Activated CD4-positive, alpha-beta T cell treated with anti-CD3 and anti-CD28 coated beads, Interleukin-2, amount 50 U/mL, for 16 hours (primary cell): ENCODE measurements at regions not wholly inside any gene's neighbourhood (a gene's known extent, or its start where the extent isn't known, plus 50 kb on each side); places are given as distances from the start of the nearest gene placed in this dataset.

Source experiments
- DNase-seq: peaks from one replicate; pipeline ENCODE4 v3.0.0-alpha.2; 2020

DNA sequence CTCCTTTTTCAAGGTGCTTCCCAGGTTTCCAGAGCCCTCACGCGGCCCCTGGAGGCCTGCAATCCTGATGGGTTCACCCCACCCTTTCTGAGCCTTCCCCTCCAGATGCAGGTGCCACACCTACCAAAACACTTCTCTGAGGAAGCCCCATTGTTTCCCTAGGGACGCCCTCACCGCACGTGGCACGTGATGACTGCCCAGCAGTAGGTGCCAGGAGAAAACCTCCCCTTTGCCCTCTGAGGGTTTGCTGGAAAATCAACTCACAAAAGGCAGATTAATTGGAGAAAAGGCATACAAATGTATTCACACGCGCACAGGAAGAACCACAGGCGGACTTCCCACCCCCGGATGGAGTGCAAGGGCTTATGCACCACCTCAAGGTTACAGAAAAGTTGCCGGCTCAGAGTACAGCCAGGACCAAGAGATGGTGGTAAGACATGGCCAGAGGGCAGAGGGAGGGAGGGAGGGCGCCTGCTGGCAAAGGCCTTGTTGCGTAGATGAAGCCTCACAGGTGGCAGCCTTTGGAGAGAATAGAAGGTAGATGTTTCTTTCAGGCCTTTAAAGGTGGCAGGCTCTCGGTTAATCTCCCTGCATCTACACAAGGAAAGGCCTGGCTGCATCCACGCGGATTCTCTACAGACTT is 269.4 kb upstream of the RAB6C start:
- DNase-seq, result no peak

DNA sequence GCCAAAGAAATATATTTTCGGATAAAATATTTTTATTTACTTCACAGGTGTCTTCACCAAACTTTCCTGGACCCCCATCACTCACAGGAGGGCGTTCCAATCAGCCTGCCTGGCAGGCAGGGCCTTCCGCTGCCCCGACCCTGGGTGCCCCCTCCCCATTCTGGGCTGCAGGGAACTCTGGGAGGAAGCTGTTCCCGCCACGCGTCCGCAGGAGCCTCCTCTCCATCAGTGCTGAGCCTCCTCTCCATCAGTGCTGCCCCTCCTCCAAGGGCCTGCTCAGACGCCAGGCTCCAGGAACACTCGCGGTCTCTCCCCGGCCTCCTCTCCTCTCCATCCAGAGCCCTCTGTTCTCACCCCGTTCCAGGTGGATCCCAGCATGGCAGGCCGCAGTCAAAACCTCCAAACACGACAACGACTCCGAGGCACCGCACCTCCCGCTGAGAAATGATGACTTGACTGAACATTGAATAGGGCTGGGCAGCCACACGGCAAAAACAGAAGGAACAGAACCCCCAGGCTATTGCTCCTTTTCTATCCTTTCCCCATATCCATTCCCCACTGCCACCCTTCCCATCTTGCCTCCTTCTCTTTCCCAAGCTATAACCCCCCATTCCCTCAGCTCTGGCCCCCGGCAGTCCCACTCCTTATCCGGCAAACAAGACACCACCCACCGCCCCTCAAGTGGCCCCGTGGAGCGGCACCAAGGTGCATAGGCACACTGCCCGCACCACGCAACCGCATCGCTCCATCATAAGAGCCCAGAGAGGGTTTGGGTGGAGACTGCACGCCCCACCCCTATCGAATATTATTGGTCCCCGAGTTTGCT is 268.6 kb upstream of the RAB6C start:
- no peak for DNase-seq

- no peak for DNase-seq
Measured at GRCh38 chr2:129711816-129712675, 267.4 kb upstream of the RAB6C start.

- no peak for DNase-seq
Measured at GRCh38 chr2:129712676-129712985, 266.8 kb upstream of the RAB6C start.

- DNase-seq, result no peak
Measured at GRCh38 chr2:129713337-129713736, 266.1 kb upstream of the RAB6C start.

DNA sequence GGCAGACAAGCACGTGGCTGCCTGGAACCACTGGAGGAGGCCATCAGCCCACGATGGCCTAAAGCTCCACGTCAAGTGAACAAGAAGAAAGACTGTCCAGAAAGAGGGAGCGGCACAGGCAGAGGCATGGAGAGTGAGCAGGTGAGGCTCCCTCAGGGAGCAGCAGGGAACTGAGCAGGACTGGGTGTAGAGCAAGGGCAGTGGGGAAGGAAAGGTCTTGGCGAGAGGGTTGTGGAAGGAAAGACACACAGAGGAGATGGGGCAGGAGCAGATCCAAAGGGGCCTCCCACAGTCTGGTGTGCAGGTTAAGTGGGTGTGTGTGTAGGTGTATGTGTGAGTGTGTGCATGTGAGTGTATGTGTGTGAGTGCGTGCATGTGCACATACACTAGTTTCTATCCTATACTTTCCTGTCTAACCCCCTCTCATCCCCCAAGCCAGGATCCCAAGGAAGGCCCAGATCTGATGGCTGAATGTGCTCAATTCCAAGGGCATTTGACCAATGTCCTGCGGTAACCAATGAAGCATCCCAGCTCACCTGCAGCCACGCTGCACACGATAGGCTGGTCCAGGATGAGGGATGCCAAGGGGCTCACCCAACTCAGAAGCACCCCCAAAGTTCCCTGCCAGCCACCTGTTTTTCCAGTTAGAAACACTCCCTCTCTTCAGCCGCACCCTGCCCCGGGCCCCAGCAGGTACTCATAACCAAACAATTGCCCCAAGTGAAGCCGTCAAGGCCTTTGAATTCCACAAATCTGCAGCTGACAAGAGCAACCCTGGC is 262.5 kb upstream of the RAB6C start:
- DNase-seq, result no peak

DNA sequence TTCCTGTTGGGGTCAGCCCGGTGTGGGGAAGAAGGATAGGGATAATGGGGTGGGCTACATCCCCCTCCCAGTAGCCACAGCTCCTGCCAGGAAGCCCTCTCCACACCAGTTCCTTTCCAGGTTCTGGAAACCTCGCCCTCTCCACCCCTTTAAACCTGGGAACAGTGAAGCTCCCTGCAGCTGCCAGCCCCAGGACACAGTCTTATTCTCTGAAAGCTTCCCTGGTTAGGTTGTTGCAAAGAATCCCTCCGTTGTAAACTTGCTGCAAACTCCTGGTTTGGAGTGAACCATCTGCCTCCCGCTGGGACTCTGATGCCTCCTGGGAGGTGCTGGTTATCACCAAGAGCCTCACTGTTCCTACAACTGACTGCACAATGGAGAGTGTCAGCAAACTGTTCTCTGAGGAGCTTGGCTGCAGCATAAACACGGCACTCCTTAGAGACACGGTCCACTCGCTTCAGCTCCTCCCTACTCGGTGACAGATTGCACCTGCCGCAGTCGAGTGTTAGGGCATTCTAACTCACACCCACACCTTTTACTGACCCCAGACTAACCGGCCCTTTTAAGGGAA is 261.8 kb upstream of the RAB6C start:
- no peak for DNase-seq

DNA sequence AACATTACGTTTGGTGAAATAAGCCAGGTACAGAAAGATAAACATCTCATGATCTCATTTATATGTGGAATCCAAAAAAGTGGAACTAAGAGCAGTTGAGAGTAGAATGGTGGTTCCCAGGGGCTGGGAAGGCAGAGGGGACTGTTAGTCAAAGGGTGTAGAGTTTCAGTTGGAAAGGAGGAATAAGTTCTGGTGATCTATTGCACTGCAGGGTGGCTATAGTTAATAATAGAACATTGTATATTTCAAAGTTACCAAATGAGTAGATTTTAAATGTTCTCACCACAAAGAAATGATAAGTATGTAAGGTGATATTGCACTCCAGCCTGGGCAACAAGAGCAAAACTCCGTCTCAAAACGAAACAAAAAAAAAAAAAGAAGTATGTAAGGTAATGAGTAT is 260.1 kb upstream of the RAB6C start:
- DNase-seq, result no peak

- DNase-seq, result no peak
Measured at GRCh38 chr2:129720360-129720759, 259.1 kb upstream of the RAB6C start.

DNA sequence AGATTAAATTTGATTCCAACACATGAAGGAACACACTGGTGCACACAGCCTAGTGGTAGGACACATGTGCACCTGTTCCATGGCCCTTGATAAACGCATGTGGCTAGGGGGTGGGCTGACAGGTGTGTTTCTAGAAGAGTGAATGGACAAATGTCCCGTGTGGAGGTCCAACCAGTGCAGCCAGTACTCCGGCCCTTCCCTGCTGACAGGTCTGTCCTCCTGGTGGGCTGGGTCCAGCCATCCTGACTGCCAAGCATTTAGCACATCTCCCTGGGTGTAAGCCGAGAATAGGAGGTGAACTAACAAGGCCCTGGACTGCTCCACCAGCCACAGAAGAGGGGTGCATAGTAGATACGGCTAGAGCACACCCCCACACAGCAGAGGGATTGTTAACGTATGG is 258.7 kb upstream of the RAB6C start:
- no peak for DNase-seq

- no peak for DNase-seq
Measured at GRCh38 chr2:129721236-129721635, 258.2 kb upstream of the RAB6C start.

DNA sequence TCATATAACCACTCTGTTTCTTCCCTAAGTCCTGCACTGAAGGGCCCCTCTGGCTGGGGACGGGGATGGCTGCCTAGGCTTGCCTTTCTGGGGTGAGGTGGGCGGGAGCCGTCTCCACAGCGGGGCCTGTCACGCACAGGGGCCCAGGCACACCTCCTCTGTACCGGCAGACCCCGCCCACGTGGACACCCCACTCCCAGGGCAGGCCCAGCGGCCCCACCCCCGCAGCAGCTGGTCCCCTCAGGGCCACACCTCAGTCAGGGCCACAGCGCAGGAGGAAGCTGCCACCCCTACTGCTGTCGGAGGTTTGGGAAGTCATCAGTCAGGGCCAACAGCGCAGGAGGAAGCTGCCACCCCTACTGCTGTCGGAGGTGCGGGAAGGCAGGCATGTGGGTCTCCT is 257.6 kb upstream of the RAB6C start:
- no peak for DNase-seq

DNA sequence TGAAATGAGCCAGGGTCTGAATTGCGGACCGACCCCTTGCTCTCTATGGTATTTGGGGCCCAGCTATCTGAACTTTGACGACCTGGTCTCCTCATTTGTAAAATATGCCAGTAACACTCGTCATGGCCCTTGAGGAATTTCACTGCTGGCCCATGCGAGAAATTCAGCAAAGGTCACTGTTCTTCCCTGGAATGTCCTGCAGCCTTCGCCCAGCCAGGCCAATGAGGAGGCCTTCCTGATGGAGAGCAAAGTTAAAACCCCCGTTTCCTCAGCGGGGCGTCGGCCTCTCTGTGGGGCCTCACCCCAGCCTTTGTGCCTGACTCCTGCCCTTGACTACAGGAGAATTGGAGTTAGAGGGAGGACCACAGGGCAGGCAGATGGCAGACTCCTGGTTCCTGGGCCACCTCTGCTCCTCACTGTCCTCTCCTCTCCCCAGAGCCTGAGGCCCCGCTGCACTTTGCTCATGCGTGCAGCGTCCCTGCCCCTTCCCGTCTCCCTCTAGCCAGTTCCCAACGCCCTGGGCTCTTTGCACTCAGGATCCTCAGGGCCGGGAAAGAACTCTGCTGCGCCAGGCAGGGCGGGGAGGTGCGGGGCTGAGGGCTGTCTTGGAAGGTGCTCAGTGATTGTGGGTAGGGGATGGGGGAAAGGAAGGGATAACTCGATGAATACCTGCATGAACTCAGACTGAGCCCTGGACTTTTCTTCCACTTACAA is 257.0 kb upstream of the RAB6C start:
- no peak for DNase-seq

- DNase-seq, result no peak
Measured at GRCh38 chr2:129723277-129724020, 256.0 kb upstream of the RAB6C start.

GRCh38 chr2:129724021-129724757 is 255.3 kb upstream of the RAB6C start:
- no peak for DNase-seq

GRCh38 chr2:129726216-129726615 is 253.2 kb upstream of the RAB6C start:
- no peak for DNase-seq

- no peak for DNase-seq
Measured at GRCh38 chr2:129727286-129727685, 252.2 kb upstream of the RAB6C start.

GRCh38 chr2:129728035-129728972 is 251.2 kb upstream of the RAB6C start:
- no peak for DNase-seq

DNA sequence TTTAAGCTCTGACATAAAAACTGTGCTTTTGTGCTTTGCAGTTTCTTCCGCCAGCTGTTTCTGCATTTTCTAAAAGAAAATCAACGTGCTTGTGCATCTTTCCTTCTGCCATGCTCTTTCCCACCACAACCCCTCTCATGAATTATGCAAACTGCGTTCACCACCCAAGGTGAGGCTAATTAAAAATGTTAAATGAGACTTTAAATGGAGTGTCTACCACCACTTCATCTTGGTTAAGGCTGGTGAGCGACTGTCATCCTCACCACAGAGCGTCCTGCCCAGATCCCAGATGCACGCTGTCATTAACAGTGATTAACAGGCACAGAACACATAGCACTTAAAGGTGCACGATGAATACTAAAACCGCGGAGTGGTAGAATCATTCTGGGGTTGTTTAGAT is 250.5 kb upstream of the RAB6C start:
- no peak for DNase-seq
